Heart left ventricle (tissue), 16 donors: ENCODE measurements at regions not wholly inside any gene's neighbourhood (a gene's known extent, or its start where the extent isn't known, plus 50 kb on each side); places are given as distances from the start of the nearest gene placed in this dataset.

Experiments used
- ATAC-seq, 4 donors: fragments of 200-7000 bp; cut with Tn5 transposase; one replicate each; pipeline ENCODE4 v1.9.1; 2020 to 2022; ENCODE audit warnings: moderate library complexity in 4 of 4, mild to moderate bottlenecking in 3 of 4, moderate number of reproducible peaks in 1 of 4
- DNase-seq, 5 donors: peaks; one replicate each; pipeline ENCODE4 v3.0.0-alpha.2; 2020
- H3K27ac ChIP-seq, 12 donors: fragments of 200-600 bp; sonication (generic) in 4 of 12; one replicate each; pipeline versions ENCODE4 v1.5.0 to v1.8.0; 2016 to 2022; ENCODE audit warnings: mild to moderate bottlenecking in 2 of 12
- H3K27me3 ChIP-seq, 9 donors: fragments of 200-600 bp; sonication (generic) in 2 of 9; one replicate each; pipeline versions ENCODE4 v1.5.1 to v1.8.0; 2016 to 2022; ENCODE audit warnings: mild to moderate bottlenecking in 3 of 9
- H3K36me3 ChIP-seq, 9 donors: fragments of 200-600 bp; sonication (generic) in 2 of 9; one replicate each; pipeline versions ENCODE4 v1.5.0 to v1.8.0; 2018 to 2022; ENCODE audit warnings: mild to moderate bottlenecking in 2 of 9
- H3K4me1 ChIP-seq, 12 donors: fragments of 200-600 bp; sonication (generic) in 4 of 12; one replicate each; pipeline versions ENCODE4 v1.5.0 to v1.8.0; 2016 to 2022; ENCODE audit warnings: mild to moderate bottlenecking in 3 of 12
- H3K4me3 ChIP-seq, 12 donors: fragments of 200-600 bp; sonication (generic) in 4 of 12; one replicate each; pipeline versions ENCODE4 v1.5.0 to v1.8.0; 2017 to 2022; ENCODE audit warnings: mild to moderate bottlenecking in 9 of 12, moderate library complexity in 4 of 12
- H3K9me3 ChIP-seq, 12 donors: fragments of 200-600 bp; sonication (generic) in 4 of 12; one replicate each; pipeline versions ENCODE4 v1.5.0 to v1.8.0; 2016 to 2022; ENCODE audit warnings: mild to moderate bottlenecking in 1 of 12
- CTCF ChIP-seq, 12 donors: fragments of 200-600 bp; sonication (generic) in 4 of 12; IDR thresholded peaks; one replicate each; pipeline versions ENCODE4 v1.5.0 to v1.8.0; 2018 to 2022; ENCODE audit warnings: antibody characterized with exemption in 12 of 12, mild to moderate bottlenecking in 5 of 12
- POLR2A ChIP-seq, 2 donors: fragments of 450-650 bp; IDR thresholded peaks; one replicate each; pipeline ENCODE4 v1.6.1; 2017; ENCODE audit warnings: antibody characterized with exemption in 2 of 2, mild to moderate bottlenecking in 2 of 2, moderate library complexity in 2 of 2
- WGBS, 4 donors: extraction: QIAGEN DNeasy Blood & Tissue Kit in 2 of 4; methylation state at CpG; one replicate each; pipeline versions ENCODE4 v1.1.5 to v1.1.7; 2013 to 2018; 5-methylcytosine and 5-hydroxymethylcytosine counted together
- intact Hi-C, 10 donors: fragments of 100-400 bp; cut with DNase I; formaldehyde crosslinking; loops; one replicate each; pipeline versions ENCODE4 v1.11.1 to v1.14.2; 2022
- donor health status: ischemic (EF 13 %, LVEDD 7.1; RV severe dilation, severe dysfunction).
- donor health status: healthy with polysubstance abuse.
- donor health status: DM: no; HTN: yes; CAD: no.
- donor health status: DM: no; HTN: no; CAD: no.
- donor health status: ischemic (EF 25% LVEDD 6.9; RV normal size, moderate dysfunction).
- donor health status: ischemic (EF 25% LVEDD 5.7; RV mildly dilated, moderate dysfunction).
- donor health status: healthy.
- donor health status: DM: yes; HTN: yes; CAD: no.
- donor health status: ischemic (EF 35%, LVEDD 5.7; RV mildly dilated, moderate dysfunction).
- donor health status: nonischemic (EF 11% LVEDD 7.7; RV severe dilation, severe dysfunction).
- donor health status: DM: yes; HTN: yes; CAD: no.
- donor health status: PGD.
- donor health status: ischemic (EF 29% LVEDD 5.4; RV normal size, mild dysfunction).
- donor health status: nonischemic (EF 23%, LVEDD 6.1; RV moderate dilation, normal function).

DNA sequence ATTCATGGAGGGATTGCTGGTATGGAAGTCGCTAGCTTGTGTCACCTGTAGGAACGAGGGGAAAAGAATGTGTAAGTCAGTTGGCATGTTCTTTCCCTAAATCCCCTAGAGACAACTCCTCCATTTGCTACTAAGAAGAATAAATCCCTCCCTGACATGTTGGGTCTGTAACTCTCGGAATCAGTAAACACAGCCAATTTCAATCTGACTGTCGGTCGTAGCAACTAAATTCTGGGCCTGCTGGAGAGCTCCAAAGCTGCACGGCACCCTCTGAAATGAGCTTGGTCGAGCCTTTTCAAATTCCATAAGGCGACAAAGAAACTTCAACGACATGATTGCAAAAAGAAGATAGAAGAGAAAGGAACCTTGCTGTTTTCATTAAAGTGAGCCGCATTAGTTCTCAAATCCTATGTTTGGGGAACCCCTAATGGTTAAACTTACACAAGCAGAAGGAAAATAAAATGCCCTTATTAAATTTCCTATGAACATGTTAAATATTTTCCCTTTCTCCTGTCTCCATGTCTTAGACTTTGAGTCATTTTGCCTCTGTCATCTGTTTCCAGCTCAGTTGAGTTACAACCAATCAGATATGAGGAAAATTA is 735.8 kb upstream of the WWC1 start:
- H3K27ac ChIP-seq, result no peak overlapping the region
- no peak overlapping the region for H3K4me3 ChIP-seq
- no peak for DNase-seq
- WGBS, 4 donors, result 60 to 68% (median 63%) methylated on average over 10 of the region's 10 CpGs
- H3K9me3 ChIP-seq, result no peaks in the 10 kb centered on the region
- no peaks in the 10 kb centered on the region for H3K36me3 ChIP-seq
- H3K27me3 ChIP-seq, result peaks cover 0 to 4% (median 0%) of the 10 kb centered on the region in 9 donors
- no peak for ATAC-seq
- H3K4me1 ChIP-seq, result no peaks in the 10 kb centered on the region
- intact Hi-C loops, result no loop called here
- TF ChIP-seq CTCF (IDR thresholded peaks at IDR 0.05), result no peak
- no peak for TF ChIP-seq POLR2A (IDR thresholded peaks at IDR 0.05)

DNA sequence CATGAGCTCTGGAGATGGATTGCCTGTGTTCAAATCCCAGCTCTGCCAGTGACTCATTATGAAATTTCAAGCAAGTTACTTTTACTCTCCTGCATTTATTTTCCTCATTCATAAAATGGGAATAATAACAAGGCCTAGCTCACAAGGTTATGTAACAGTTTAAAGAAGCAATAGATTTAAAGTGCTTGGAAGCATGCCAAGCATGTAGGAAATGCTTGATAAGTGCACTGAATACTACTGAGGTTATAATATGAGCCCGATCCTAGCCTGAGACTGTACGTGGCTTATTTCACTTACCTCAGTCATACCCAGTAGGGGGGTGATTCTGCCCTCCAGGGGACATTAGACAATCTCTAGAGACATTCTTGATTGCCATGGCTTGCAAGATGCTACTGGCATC is 734.1 kb upstream of the WWC1 start:
- intact Hi-C loops, result no loop called here
- Histone ChIP-seq H3K27me3 (peaks cover 0 to 4% (median 0%) of the 10 kb centered on the region in 9 donors), H3K36me3 (no peaks in the 10 kb centered on the region), H3K9me3 (no peaks in the 10 kb centered on the region), H3K4me3 (no peak overlapping the region), H3K4me1 (no peaks in the 10 kb centered on the region), H3K27ac (no peak overlapping the region)
- ATAC-seq (no peak), DNase-seq (no peak)
- 12 to 22% (median 18%) methylated on average over 2 of the region's 2 CpGs for WGBS, 4 donors
- TF ChIP-seq POLR2A (IDR thresholded peaks at IDR 0.05) (no peak), CTCF (IDR thresholded peaks at IDR 0.05) (no peak)

GRCh38 chr5:167561796-167562195 is 729.6 kb upstream of the WWC1 start:
- no peak overlapping the region for H3K27ac ChIP-seq
- H3K4me1 ChIP-seq, result no peaks in the 10 kb centered on the region
- DNase-seq, result no peak
- intact Hi-C loops, result no loop called here
- 74 to 88% (median 84%) methylated on average over 9 of the region's 9 CpGs for WGBS, 4 donors
- H3K27me3 ChIP-seq, result no peaks in the 10 kb centered on the region
- no peaks in the 10 kb centered on the region for H3K36me3 ChIP-seq
- TF ChIP-seq CTCF (IDR thresholded peaks at IDR 0.05) (no peak), POLR2A (IDR thresholded peaks at IDR 0.05) (no peak)
- no peak for ATAC-seq
- no peaks in the 10 kb centered on the region for H3K9me3 ChIP-seq
- H3K4me3 ChIP-seq, result no peak overlapping the region

GRCh38 chr5:167564275-167564674 is 727.2 kb upstream of the WWC1 start:
- no peak for DNase-seq
- no peaks in the 10 kb centered on the region for H3K4me1 ChIP-seq
- no peak overlapping the region for H3K27ac ChIP-seq
- WGBS, 4 donors, result 71 to 75% (median 73%) methylated on average over 1 of the region's 1 CpG
- H3K4me3 ChIP-seq, result no peak overlapping the region
- no peaks in the 10 kb centered on the region for H3K36me3 ChIP-seq
- ATAC-seq, result no peak
- H3K9me3 ChIP-seq, result no peaks in the 10 kb centered on the region
- TF ChIP-seq POLR2A (IDR thresholded peaks at IDR 0.05) (no peak), CTCF (IDR thresholded peaks at IDR 0.05) (no peak)
- H3K27me3 ChIP-seq, result peaks cover 0 to 16% (median 0%) of the 10 kb centered on the region in 9 donors
- intact Hi-C loops, result no loop called here
